Stomach (tissue), 4 donors: ENCODE measurements at regions not wholly inside any gene's neighbourhood (a gene's known extent, or its start where the extent isn't known, plus 50 kb on each side); places are given as distances from the start of the nearest gene placed in this dataset.

ENCODE experiments used
- EP300 ChIP-seq: sonication (generic); formaldehyde crosslinking; IDR thresholded peaks from one replicate; pipeline ENCODE4 v1.6.1; 2017; ENCODE audit warnings: antibody characterized with exemption
- POLR2A ChIP-seq, 4 donors: fragments of 450-650 bp; IDR thresholded peaks; one replicate each; pipeline ENCODE4 v1.6.1; 2016; ENCODE audit warnings: antibody characterized with exemption in 4 of 4, control low read depth in 2 of 4, mild to moderate bottlenecking in 1 of 4, moderate library complexity in 1 of 4
- POLR2AphosphoS5 ChIP-seq, 3 donors: sonication (generic); formaldehyde crosslinking; IDR thresholded peaks; one replicate each; pipeline ENCODE4 v1.6.1; 2016; ENCODE audit warnings: antibody characterized with exemption in 3 of 3
- TF ChIP-seq, protein P1 (sequence below), 7 experiments: fragments of 450-650 bp in 4 of 7; fragments of 200-600 bp in 3 of 7; sonication (generic) in 3 of 7; IDR thresholded peaks; one replicate each; pipeline ENCODE4 v1.5.1; 2016 to 2019; ENCODE audit warnings: antibody characterized with exemption in 7 of 7, control low read depth in 2 of 7, mild to moderate bottlenecking in 1 of 7

DNA sequence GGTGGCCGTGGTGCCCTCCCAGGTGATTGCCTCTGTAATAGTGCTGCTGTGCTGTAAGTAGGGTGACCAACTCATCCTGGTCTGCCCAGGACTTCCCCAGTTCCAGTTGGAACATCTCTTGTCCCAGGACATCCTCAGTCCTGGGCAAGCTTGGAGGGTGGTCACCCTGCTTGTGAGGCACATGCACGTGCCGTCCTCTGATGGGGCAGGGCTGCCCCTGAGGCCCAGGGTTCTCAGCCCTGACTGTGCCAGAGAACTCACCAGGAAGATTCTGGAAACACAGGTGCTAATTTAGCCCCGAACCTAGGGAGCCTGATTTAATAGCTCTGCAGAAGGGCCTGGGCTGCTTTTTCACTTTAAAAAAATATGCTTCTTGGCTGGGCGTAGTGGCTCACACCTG, 120.9 kb upstream of the PHACTR3 start:
- TF ChIP-seq, protein P1, sequence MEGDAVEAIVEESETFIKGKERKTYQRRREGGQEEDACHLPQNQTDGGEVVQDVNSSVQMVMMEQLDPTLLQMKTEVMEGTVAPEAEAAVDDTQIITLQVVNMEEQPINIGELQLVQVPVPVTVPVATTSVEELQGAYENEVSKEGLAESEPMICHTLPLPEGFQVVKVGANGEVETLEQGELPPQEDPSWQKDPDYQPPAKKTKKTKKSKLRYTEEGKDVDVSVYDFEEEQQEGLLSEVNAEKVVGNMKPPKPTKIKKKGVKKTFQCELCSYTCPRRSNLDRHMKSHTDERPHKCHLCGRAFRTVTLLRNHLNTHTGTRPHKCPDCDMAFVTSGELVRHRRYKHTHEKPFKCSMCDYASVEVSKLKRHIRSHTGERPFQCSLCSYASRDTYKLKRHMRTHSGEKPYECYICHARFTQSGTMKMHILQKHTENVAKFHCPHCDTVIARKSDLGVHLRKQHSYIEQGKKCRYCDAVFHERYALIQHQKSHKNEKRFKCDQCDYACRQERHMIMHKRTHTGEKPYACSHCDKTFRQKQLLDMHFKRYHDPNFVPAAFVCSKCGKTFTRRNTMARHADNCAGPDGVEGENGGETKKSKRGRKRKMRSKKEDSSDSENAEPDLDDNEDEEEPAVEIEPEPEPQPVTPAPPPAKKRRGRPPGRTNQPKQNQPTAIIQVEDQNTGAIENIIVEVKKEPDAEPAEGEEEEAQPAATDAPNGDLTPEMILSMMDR (IDR thresholded peaks at IDR 0.05) = no peak
- no peak for TF ChIP-seq EP300
- TF ChIP-seq POLR2AphosphoS5 (IDR thresholded peaks at IDR 0.05) = no peak
- no peak for TF ChIP-seq POLR2A (IDR thresholded peaks at IDR 0.05)
